PFSK-1 (cell line): ENCODE measurements at regions not wholly inside any gene's neighbourhood (a gene's known extent, or its start where the extent isn't known, plus 50 kb on each side); places are given as distances from the start of the nearest gene placed in this dataset.

Experiments used
- POLR2AphosphoS5 ChIP-seq: IDR thresholded peaks from 2 replicates; pipeline ENCODE4 v1.6.1; 2012; ENCODE audit warnings: low read depth, mild to moderate bottlenecking, control low read depth, low read length, moderate library complexity
- TAF1 ChIP-seq: IDR thresholded peaks from 2 replicates; pipeline ENCODE4 v1.6.1; 2012; ENCODE audit warnings: low read length, control low read depth, borderline replicate concordance; ENCODE audit not compliant: insufficient read depth
- TF ChIP-seq, protein P1 (sequence below), 2 experiments: IDR thresholded peaks; 2 replicates each; pipeline versions ENCODE4 v1.6.1 to v1.8.0; 2011 to 2012; ENCODE audit warnings: low read depth in 2 of 2, low read length in 2 of 2, control low read depth in 1 of 2, inconsistent platforms in 1 of 2, mild to moderate bottlenecking in 1 of 2, moderate library complexity in 1 of 2; ENCODE audit not compliant: insufficient read depth in 1 of 2

DNA sequence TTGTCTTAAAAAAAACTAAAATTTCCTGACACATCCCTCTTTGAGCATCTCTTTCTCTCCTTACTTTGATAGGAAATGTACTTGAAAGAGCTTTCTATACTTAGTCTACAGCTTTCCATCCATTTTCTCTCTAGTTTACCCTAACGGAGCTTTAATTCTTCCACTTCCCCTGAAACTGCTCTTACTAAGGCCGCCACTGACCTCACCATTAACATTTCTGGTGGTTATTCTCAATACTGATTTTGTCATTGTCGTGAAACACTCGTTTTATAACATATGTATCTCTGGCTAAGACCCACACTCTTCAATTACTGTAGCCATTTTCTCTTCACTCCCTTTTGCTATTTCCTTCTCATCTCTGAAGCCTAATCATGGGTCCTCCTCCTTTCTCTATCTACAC lies 262.0 kb upstream of the FERD3L start:
- TF ChIP-seq, protein P1, sequence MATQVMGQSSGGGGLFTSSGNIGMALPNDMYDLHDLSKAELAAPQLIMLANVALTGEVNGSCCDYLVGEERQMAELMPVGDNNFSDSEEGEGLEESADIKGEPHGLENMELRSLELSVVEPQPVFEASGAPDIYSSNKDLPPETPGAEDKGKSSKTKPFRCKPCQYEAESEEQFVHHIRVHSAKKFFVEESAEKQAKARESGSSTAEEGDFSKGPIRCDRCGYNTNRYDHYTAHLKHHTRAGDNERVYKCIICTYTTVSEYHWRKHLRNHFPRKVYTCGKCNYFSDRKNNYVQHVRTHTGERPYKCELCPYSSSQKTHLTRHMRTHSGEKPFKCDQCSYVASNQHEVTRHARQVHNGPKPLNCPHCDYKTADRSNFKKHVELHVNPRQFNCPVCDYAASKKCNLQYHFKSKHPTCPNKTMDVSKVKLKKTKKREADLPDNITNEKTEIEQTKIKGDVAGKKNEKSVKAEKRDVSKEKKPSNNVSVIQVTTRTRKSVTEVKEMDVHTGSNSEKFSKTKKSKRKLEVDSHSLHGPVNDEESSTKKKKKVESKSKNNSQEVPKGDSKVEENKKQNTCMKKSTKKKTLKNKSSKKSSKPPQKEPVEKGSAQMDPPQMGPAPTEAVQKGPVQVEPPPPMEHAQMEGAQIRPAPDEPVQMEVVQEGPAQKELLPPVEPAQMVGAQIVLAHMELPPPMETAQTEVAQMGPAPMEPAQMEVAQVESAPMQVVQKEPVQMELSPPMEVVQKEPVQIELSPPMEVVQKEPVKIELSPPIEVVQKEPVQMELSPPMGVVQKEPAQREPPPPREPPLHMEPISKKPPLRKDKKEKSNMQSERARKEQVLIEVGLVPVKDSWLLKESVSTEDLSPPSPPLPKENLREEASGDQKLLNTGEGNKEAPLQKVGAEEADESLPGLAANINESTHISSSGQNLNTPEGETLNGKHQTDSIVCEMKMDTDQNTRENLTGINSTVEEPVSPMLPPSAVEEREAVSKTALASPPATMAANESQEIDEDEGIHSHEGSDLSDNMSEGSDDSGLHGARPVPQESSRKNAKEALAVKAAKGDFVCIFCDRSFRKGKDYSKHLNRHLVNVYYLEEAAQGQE (IDR thresholded peaks at IDR 0.05; ENCODE audit: insufficient read depth in 1 of 2, low read depth in 2 of 2, low read length in 2 of 2): no peak
- no peak for TF ChIP-seq POLR2AphosphoS5
- TF ChIP-seq TAF1: no peak
